ENCODE measurements at regions not wholly inside any gene's neighbourhood (a gene's known extent, or its start where the extent isn't known, plus 50 kb on each side); places are given as distances from the start of the nearest gene placed in this dataset.

GRCh38 chr4:37023504-37023903, 221.0 kb upstream of the NWD2 start:
- peak; percentile 47 for DNase-seq (ENCODE audit: insufficient read length, low spot score)
- TF ChIP-seq CTCF (IDR thresholded peaks at IDR 0.05; ENCODE audit: insufficient read depth, missing control alignments), result no peak
- peak; percentile 96 for FAIRE-seq

DNA sequence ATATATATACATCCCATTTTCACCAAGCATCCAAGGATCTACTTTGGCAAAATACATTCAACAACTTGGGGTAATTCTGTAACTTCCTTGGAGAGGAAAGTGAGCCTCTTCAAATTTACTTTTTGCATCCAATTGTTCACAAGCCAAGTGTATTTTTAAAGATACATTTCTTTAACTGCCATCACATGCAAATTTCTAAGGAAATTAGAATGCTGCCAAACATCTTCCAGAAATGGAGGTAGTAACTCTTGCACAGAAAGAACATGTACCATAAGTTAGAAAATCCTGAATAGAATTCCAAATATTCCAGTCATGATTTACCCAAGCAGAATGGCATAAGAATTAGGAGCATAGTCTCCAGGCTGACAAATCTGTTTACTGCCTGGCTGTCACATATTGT, 220.5 kb upstream of the NWD2 start:
- DNase-seq (ENCODE audit: insufficient read length, low spot score) (no peak), FAIRE-seq (no peak)
- no peak for TF ChIP-seq CTCF (IDR thresholded peaks at IDR 0.05; ENCODE audit: insufficient read depth, missing control alignments)

DNA sequence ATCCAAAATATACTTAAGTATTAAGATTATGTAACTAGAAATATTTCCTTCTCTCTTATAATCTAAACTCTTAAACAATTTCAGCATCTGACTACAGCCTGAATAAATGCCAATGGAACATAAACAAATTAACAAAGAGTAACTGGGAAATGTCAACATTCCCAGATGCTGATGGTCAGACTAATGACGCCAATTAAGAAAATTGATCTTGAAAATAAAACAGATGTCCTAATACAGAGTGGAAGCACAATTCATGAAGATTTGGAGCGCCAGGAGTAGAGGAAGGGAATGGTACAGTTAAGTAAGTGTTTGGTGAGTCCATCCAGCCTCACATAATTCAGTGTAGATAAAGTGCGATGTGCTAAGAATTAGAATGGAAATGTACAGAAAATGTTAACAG, 203.7 kb upstream of the NWD2 start:
- FAIRE-seq, result no peak
- no peak for DNase-seq (ENCODE audit: insufficient read length, low spot score)
- TF ChIP-seq CTCF (IDR thresholded peaks at IDR 0.05; ENCODE audit: insufficient read depth, missing control alignments), result no peak

DNA sequence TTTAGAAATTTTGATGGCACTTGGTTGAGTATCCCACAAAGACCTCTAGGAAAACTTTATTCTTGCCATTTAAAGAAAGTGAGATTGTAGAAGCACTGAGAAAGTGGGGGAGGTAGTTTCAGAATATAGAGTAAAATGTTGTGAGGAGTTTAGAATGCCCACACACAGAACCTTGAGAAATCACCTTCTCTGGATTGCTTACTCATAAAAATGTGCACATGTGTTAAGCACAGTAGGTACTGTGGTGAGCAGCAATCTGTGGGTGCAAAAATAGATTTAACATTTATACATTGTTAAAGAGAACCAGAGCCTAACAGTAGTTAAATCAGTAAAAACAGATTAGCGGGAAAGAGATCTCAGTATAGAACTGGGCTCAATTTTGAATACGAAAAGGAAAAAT, 201.2 kb upstream of the NWD2 start:
- FAIRE-seq, result no peak
- TF ChIP-seq CTCF (IDR thresholded peaks at IDR 0.05; ENCODE audit: insufficient read depth, missing control alignments), result no peak
- DNase-seq (ENCODE audit: insufficient read length, low spot score), result no peak

- FAIRE-seq (no peak), DNase-seq (ENCODE audit: insufficient read length, low spot score) (no peak)
- TF ChIP-seq CTCF (IDR thresholded peaks at IDR 0.05; ENCODE audit: insufficient read depth, missing control alignments), result no peak
Measured at GRCh38 chr4:37051111-37051510, 193.4 kb upstream of the NWD2 start.

DNA sequence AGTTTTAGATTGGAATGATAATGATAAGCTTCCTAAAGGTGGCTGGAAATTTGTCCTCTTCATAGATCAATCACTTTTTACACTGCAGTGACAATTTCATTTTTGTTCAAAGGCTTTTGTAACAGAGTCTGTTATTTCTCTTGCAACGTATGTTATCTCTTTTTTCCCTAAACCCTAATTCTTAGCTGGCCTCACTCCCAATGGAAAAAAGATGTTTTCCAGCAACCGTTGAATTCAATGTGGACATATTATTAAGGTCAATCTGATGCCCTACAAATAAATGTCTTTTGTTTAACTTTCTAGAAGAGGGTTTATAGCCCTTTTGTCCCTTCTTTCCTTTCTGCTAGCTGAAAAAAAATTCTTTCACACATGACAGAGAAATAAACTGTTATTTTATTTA, 192.7 kb upstream of the NWD2 start:
- DNase-seq (ENCODE audit: insufficient read length, low spot score) (no peak), FAIRE-seq (no peak)
- no peak for TF ChIP-seq CTCF (IDR thresholded peaks at IDR 0.05; ENCODE audit: insufficient read depth, missing control alignments)

DNA sequence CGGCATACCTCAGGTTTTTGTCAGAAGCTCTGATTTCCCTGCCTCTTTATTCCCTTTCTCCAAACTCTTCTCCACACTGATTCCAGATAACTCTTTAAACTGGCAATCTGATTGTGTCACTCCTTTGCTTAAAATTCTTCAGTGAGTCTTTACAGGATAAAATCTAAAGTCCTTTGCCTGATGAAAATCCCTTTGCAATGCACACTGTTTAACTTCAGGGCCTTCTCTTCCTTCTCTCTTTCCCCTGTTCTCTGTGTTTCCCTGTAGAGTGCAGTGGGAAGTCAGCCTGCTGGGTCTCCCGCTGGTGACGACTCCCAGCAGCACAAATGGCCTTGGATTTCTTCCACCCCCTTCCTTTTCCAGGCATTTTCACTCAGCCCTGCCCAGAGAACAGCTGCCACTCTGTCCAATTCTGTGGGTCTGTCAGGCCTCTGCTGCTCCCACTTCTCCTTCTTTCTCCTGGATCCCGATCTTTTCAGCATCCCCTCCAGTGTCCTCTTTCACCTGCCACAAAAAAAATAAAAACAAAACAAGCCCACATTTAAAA, 189.9 kb upstream of the NWD2 start:
- no peak for FAIRE-seq
- DNase-seq (ENCODE audit: insufficient read length, low spot score), result no peak

More for the DNA sequence above, 189.9 kb upstream of the NWD2 start:
- no peak for TF ChIP-seq CTCF (IDR thresholded peaks at IDR 0.05; ENCODE audit: insufficient read depth, missing control alignments)

All from D721Med (cell line).